GM12873 (cell line): ENCODE measurements at regions not wholly inside any gene's neighbourhood (a gene's known extent, or its start where the extent isn't known, plus 50 kb on each side); places are given as distances from the start of the nearest gene placed in this dataset.

ENCODE experiments used
- CTCF ChIP-seq: IDR thresholded peaks from 2 replicates; pipeline ENCODE4 v1.5.1; 2012; ENCODE audit warnings: low read depth, mild to moderate bottlenecking, moderate library complexity, low read length, control low read depth; ENCODE audit not compliant: insufficient read depth; ENCODE audit errors: missing control alignments

- TF ChIP-seq CTCF = no peak
Measured at GRCh38 chr18:46335534-46336101, 231.4 kb downstream of the HAUS1 start.

GRCh38 chr18:46336278-46337111, 232.3 kb downstream of the HAUS1 start:
- no peak for TF ChIP-seq CTCF

GRCh38 chr18:46337271-46337670, 233.1 kb downstream of the HAUS1 start:
- no peak for TF ChIP-seq CTCF

- no peak for TF ChIP-seq CTCF
Measured at GRCh38 chr18:46338205-46338604, 234.0 kb downstream of the HAUS1 start.

- no peak for TF ChIP-seq CTCF
Measured at GRCh38 chr18:46338766-46339165, 234.6 kb downstream of the HAUS1 start.

- no peak for TF ChIP-seq CTCF
Measured at GRCh38 chr18:46340716-46341115, 236.5 kb downstream of the HAUS1 start.

GRCh38 chr18:46341986-46342525, 237.9 kb downstream of the HAUS1 start:
- TF ChIP-seq CTCF = no peak
